Activated T-helper 1 cell treated with anti-CD3 and anti-CD28 coated beads, Interleukin-2, amount 50 U/mL, for 16 hours (primary cell): ENCODE measurements at regions not wholly inside any gene's neighbourhood (a gene's known extent, or its start where the extent isn't known, plus 50 kb on each side); places are given as distances from the start of the nearest gene placed in this dataset.

ENCODE experiments used
- DNase-seq, 2 donors: peaks; one replicate each; pipeline ENCODE4 v3.0.0-alpha.2; 2020; ENCODE audit warnings: low read depth in 1 of 2, low spot score in 1 of 2

GRCh38 chr2:193943406-193943960 is 1713.5 kb upstream of the SLC39A10 start:
- DNase-seq = no peak

- no peak for DNase-seq
Observed at GRCh38 chr2:193935114-193935513, 1721.9 kb upstream of the SLC39A10 start.

- DNase-seq = no peak
Observed at GRCh38 chr2:193929131-193929530, 1727.9 kb upstream of the SLC39A10 start.

GRCh38 chr2:193907561-193907960 is 1712.8 kb upstream of the TMEFF2 start:
- DNase-seq = no peak

- no peak for DNase-seq
Observed at GRCh38 chr2:193900292-193900691, 1705.6 kb upstream of the TMEFF2 start.

GRCh38 chr2:193895226-193895625 is 1700.5 kb upstream of the TMEFF2 start:
- no peak for DNase-seq

- no peak for DNase-seq
Observed at GRCh38 chr2:193894081-193894480, 1699.3 kb upstream of the TMEFF2 start.

GRCh38 chr2:193891023-193891422 is 1696.3 kb upstream of the TMEFF2 start:
- no peak for DNase-seq

GRCh38 chr2:193885419-193885818 is 1690.7 kb upstream of the TMEFF2 start:
- no peak for DNase-seq

- DNase-seq = no peak
Observed at GRCh38 chr2:193883820-193884219, 1689.1 kb upstream of the TMEFF2 start.

GRCh38 chr2:193876980-193877379 is 1682.2 kb upstream of the TMEFF2 start:
- DNase-seq = no peak

GRCh38 chr2:193869564-193869963 is 1674.8 kb upstream of the TMEFF2 start:
- DNase-seq = no peak

GRCh38 chr2:193868833-193869232 is 1674.1 kb upstream of the TMEFF2 start:
- no peak for DNase-seq

GRCh38 chr2:193868132-193868531 is 1673.4 kb upstream of the TMEFF2 start:
- no peak for DNase-seq

GRCh38 chr2:193867454-193867853 is 1672.7 kb upstream of the TMEFF2 start:
- no peak for DNase-seq

- DNase-seq = no peak
Observed at GRCh38 chr2:193861557-193861956, 1666.8 kb upstream of the TMEFF2 start.

- DNase-seq = no peak
Observed at GRCh38 chr2:193847991-193848390, 1653.3 kb upstream of the TMEFF2 start.

GRCh38 chr2:193847130-193847529 is 1652.4 kb upstream of the TMEFF2 start:
- no peak for DNase-seq

GRCh38 chr2:193845604-193846003 is 1650.9 kb upstream of the TMEFF2 start:
- DNase-seq = no peak

- no peak for DNase-seq
Observed at GRCh38 chr2:193843675-193844074, 1648.9 kb upstream of the TMEFF2 start.

GRCh38 chr2:193841384-193842150 is 1646.8 kb upstream of the TMEFF2 start:
- no peak for DNase-seq

GRCh38 chr2:193837111-193837738 is 1642.5 kb upstream of the TMEFF2 start:
- DNase-seq = no peak
